ENCODE measurements at regions not wholly inside any gene's neighbourhood (a gene's known extent, or its start where the extent isn't known, plus 50 kb on each side); places are given as distances from the start of the nearest gene placed in this dataset.

- H3K4me3 ChIP-seq (ENCODE audit: low read depth, low read length): no peak overlapping the region
- DNase-seq (ENCODE audit: low read depth): no peak
- TF ChIP-seq, protein P1, sequence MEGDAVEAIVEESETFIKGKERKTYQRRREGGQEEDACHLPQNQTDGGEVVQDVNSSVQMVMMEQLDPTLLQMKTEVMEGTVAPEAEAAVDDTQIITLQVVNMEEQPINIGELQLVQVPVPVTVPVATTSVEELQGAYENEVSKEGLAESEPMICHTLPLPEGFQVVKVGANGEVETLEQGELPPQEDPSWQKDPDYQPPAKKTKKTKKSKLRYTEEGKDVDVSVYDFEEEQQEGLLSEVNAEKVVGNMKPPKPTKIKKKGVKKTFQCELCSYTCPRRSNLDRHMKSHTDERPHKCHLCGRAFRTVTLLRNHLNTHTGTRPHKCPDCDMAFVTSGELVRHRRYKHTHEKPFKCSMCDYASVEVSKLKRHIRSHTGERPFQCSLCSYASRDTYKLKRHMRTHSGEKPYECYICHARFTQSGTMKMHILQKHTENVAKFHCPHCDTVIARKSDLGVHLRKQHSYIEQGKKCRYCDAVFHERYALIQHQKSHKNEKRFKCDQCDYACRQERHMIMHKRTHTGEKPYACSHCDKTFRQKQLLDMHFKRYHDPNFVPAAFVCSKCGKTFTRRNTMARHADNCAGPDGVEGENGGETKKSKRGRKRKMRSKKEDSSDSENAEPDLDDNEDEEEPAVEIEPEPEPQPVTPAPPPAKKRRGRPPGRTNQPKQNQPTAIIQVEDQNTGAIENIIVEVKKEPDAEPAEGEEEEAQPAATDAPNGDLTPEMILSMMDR (conservative IDR thresholded peaks at IDR 0.05; ENCODE audit: low read depth, low read length): no peak
Measured at GRCh38 chr3:107209302-107209990, 167.8 kb upstream of the CCDC54 start.

- no peak overlapping the region for H3K4me3 ChIP-seq (ENCODE audit: low read depth, low read length)
- TF ChIP-seq, protein P1 (conservative IDR thresholded peaks at IDR 0.05; ENCODE audit: low read depth, low read length): no peak
- DNase-seq (ENCODE audit: low read depth): no peak
Measured at GRCh38 chr3:107211608-107212007, 165.6 kb upstream of the CCDC54 start.

- TF ChIP-seq, protein P1 (conservative IDR thresholded peaks at IDR 0.05; ENCODE audit: low read depth, low read length): no peak
- H3K4me3 ChIP-seq (ENCODE audit: low read depth, low read length): no peak overlapping the region
- no peak for DNase-seq (ENCODE audit: low read depth)
Measured at GRCh38 chr3:107212618-107213017, 164.6 kb upstream of the CCDC54 start.

GRCh38 chr3:107213044-107213669 is 164.1 kb upstream of the CCDC54 start:
- DNase-seq (ENCODE audit: low read depth): no peak
- TF ChIP-seq, protein P1 (conservative IDR thresholded peaks at IDR 0.05; ENCODE audit: low read depth, low read length): no peak
- H3K4me3 ChIP-seq (ENCODE audit: low read depth, low read length): no peak overlapping the region

DNA sequence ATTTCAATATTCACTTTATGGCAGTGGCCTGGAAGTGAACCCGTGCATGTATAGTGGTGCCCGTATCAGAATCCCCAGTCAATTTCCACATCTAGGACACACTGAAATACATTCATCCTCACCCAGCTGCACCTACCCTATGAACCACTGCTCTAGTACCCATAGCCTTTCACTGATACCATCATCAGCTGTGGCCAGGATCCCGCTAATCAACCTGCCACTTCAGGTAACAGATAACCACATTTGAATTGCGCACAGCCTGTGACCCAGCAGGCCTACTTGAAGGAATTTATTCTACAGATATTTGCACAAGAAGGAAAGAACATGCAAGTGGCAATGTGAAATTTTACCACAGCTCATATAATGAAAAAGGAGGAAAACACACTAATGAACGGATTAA is 161.0 kb upstream of the CCDC54 start:
- H3K4me3 ChIP-seq (ENCODE audit: low read depth, low read length): no peak overlapping the region
- TF ChIP-seq, protein P1 (conservative IDR thresholded peaks at IDR 0.05; ENCODE audit: low read depth, low read length): no peak
- DNase-seq (ENCODE audit: low read depth): no peak

DNA sequence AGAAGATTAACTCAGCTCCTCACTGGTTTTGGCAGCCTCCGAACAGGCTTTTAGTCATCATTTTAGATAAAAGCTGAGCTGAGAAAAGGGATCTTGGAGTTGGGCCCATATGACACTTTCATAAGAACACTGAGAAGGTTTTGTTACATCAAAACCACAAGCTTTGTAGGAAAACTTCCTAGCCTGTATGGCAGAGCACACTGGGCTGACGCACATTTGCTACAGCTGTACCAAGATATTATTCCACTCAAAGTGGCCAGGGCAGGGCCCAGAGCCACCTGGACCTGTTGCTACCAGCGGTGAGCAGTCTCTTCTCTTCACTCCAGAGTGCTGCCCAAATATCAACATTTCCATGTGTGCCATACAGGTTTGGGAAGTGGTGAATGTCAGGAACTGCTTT is 160.5 kb upstream of the CCDC54 start:
- no peak for DNase-seq (ENCODE audit: low read depth)
- TF ChIP-seq, protein P1 (conservative IDR thresholded peaks at IDR 0.05; ENCODE audit: low read depth, low read length): no peak
- H3K4me3 ChIP-seq (ENCODE audit: low read depth, low read length): no peak overlapping the region

GRCh38 chr3:107217172-107217571 is 160.1 kb upstream of the CCDC54 start:
- no peak overlapping the region for H3K4me3 ChIP-seq (ENCODE audit: low read depth, low read length)

More at GRCh38 chr3:107217172-107217571, 160.1 kb upstream of the CCDC54 start:
- TF ChIP-seq, protein P1 (conservative IDR thresholded peaks at IDR 0.05; ENCODE audit: low read depth, low read length): no peak
- DNase-seq (ENCODE audit: low read depth): no peak
